Nephron progenitor cell (in vitro differentiated cells): ENCODE measurements at regions not wholly inside any gene's neighbourhood (a gene's known extent, or its start where the extent isn't known, plus 50 kb on each side); places are given as distances from the start of the nearest gene placed in this dataset.

Experiments
- DNase-seq: peaks from one replicate; pipeline ENCODE4 v3.0.0; 2021
- H3K27ac Mint-ChIP-seq: 2 replicates; pipeline ENCODE4 v1.8.0; 2021; ENCODE audit warnings: mild to moderate bottlenecking, moderate library complexity, mixed read lengths
- H3K27me3 Mint-ChIP-seq: 2 replicates; pipeline ENCODE4 v1.8.0; 2021; ENCODE audit warnings: mild to moderate bottlenecking, low read depth, mixed read lengths; ENCODE audit not compliant: poor library complexity
- H3K36me3 Mint-ChIP-seq: 2 replicates; pipeline ENCODE4 v1.8.0; 2021; ENCODE audit warnings: low read depth, mixed read lengths
- H3K4me1 Mint-ChIP-seq: 2 replicates; pipeline ENCODE4 v1.8.0; 2021; ENCODE audit warnings: mixed read lengths
- H3K4me3 Mint-ChIP-seq: 2 replicates; pipeline ENCODE4 v1.8.0; 2021; ENCODE audit warnings: mild to moderate bottlenecking, moderate library complexity, mixed read lengths
- H3K9me3 Mint-ChIP-seq: 2 replicates; pipeline ENCODE4 v1.8.0; 2021; ENCODE audit warnings: mild to moderate bottlenecking, moderate library complexity, mixed read lengths
- CTCF ChIP-seq: fragments of 200-600 bp; sonication (generic); IDR thresholded peaks from 2 replicates; pipeline ENCODE4 v1.5.0; 2021; ENCODE audit warnings: antibody characterized with exemption

GRCh38 chr18:72128649-72129048, 415.5 kb downstream of the CBLN2 start:
- H3K9me3 Mint-ChIP-seq, result no peaks in the 10 kb centered on the region
- H3K4me3 Mint-ChIP-seq, result no peak overlapping the region
- no peak for DNase-seq
- H3K4me1 Mint-ChIP-seq, result no peaks in the 10 kb centered on the region
- no peak for TF ChIP-seq CTCF
- no peaks in the 10 kb centered on the region for H3K36me3 Mint-ChIP-seq
- H3K27ac Mint-ChIP-seq, result no peak overlapping the region
- H3K27me3 Mint-ChIP-seq, result no peaks in the 10 kb centered on the region

- no peaks in the 10 kb centered on the region for H3K36me3 Mint-ChIP-seq
- H3K4me1 Mint-ChIP-seq, result no peaks in the 10 kb centered on the region
- TF ChIP-seq CTCF, result no peak
- H3K9me3 Mint-ChIP-seq, result no peaks in the 10 kb centered on the region
- no peak overlapping the region for H3K27ac Mint-ChIP-seq
- no peaks in the 10 kb centered on the region for H3K27me3 Mint-ChIP-seq
- DNase-seq, result no peak
- no peak overlapping the region for H3K4me3 Mint-ChIP-seq
Measured at GRCh38 chr18:72122103-72122502, 422.0 kb downstream of the CBLN2 start.

- no peaks in the 10 kb centered on the region for H3K36me3 Mint-ChIP-seq
- no peaks in the 10 kb centered on the region for H3K9me3 Mint-ChIP-seq
- no peak for TF ChIP-seq CTCF
- H3K27me3 Mint-ChIP-seq, result peaks cover 3% of the 10 kb centered on the region
- H3K4me3 Mint-ChIP-seq, result no peak overlapping the region
- DNase-seq, result no peak
- no peak overlapping the region for H3K27ac Mint-ChIP-seq
- H3K4me1 Mint-ChIP-seq, result no peaks in the 10 kb centered on the region
Measured at GRCh38 chr18:72119082-72119481, 425.1 kb downstream of the CBLN2 start.

GRCh38 chr18:72114801-72115594, 429.1 kb downstream of the CBLN2 start:
- H3K27me3 Mint-ChIP-seq, result peaks cover 3% of the 10 kb centered on the region
- H3K4me1 Mint-ChIP-seq, result no peaks in the 10 kb centered on the region
- DNase-seq, result no peak
- H3K27ac Mint-ChIP-seq, result no peak overlapping the region
- H3K9me3 Mint-ChIP-seq, result no peaks in the 10 kb centered on the region
- H3K36me3 Mint-ChIP-seq, result no peaks in the 10 kb centered on the region
- no peak for TF ChIP-seq CTCF
- no peak overlapping the region for H3K4me3 Mint-ChIP-seq

- TF ChIP-seq CTCF, result no peak
- no peaks in the 10 kb centered on the region for H3K36me3 Mint-ChIP-seq
- peaks cover 3% of the 10 kb centered on the region for H3K27me3 Mint-ChIP-seq
- H3K9me3 Mint-ChIP-seq, result no peaks in the 10 kb centered on the region
- no peak overlapping the region for H3K27ac Mint-ChIP-seq
- no peak for DNase-seq
- no peak overlapping the region for H3K4me3 Mint-ChIP-seq
- no peaks in the 10 kb centered on the region for H3K4me1 Mint-ChIP-seq
Measured at GRCh38 chr18:72107647-72108383, 436.3 kb downstream of the CBLN2 start.
